GM10248 (cell line): ENCODE measurements at regions not wholly inside any gene's neighbourhood (a gene's known extent, or its start where the extent isn't known, plus 50 kb on each side); places are given as distances from the start of the nearest gene placed in this dataset.

ENCODE experiments used
- CTCF ChIA-PET: fragments of 300-600 bp; sonication (Branson Sonifier 250); formaldehyde crosslinking; extraction: SDS; loops from one replicate; lab custom pipeline; 2021; ENCODE audit warnings: antibody characterized with exemption; lab: Yijun Ruan, JAX
- POLR2A ChIA-PET: fragments of 350-650 bp; sonication (Branson Sonifier 250); formaldehyde crosslinking; extraction: SDS; loops from one replicate; lab custom pipeline; 2020; ENCODE audit warnings: antibody characterized with exemption; lab: Yijun Ruan, JAX
- DNase-seq: peaks from one replicate; pipeline ENCODE4 v3.0.0; 2012; ENCODE audit errors: extremely low spot score
- CTCF ChIP-seq: IDR thresholded peaks from 2 replicates; pipeline ENCODE4 v1.5.1; 2012; ENCODE audit warnings: mild to moderate bottlenecking, low read depth; ENCODE audit errors: extremely low read depth, missing control alignments, control extremely low read depth

- no peak for DNase-seq
- POLR2A ChIA-PET: no interaction called here
- CTCF ChIA-PET: interaction anchor here (2.1 kb wide), 1 partner anchor 29 kb away, joined by 4 read pairs; no protein-coding TSS in a partner anchor
- TF ChIP-seq CTCF: no peak
Observed at GRCh38 chr6:114523508-114523907, 180.7 kb upstream of the HS3ST5 start.

GRCh38 chr6:114521926-114522325 is 179.1 kb upstream of the HS3ST5 start:
- CTCF ChIA-PET: interaction anchor here (2.1 kb wide), 1 partner anchor 27 kb away, joined by 4 read pairs; no protein-coding TSS in a partner anchor
- POLR2A ChIA-PET: no interaction called here
- no peak for DNase-seq

GRCh38 chr6:114520976-114521375 is 178.2 kb upstream of the HS3ST5 start:
- no peak for TF ChIP-seq CTCF
- DNase-seq: no peak
- ChIA-PET CTCF (no interaction called here), POLR2A (no interaction called here)

More at GRCh38 chr6:114521926-114522325, 179.1 kb upstream of the HS3ST5 start:
- no peak for TF ChIP-seq CTCF

GRCh38 chr6:114514170-114514569 is 171.3 kb upstream of the HS3ST5 start:
- TF ChIP-seq CTCF: no peak
- no peak for DNase-seq
- POLR2A ChIA-PET: no interaction called here
- CTCF ChIA-PET: no interaction called here

GRCh38 chr6:114471450-114471849 is 128.6 kb upstream of the HS3ST5 start:
- no peak for TF ChIP-seq CTCF
- DNase-seq: no peak
- POLR2A ChIA-PET: no interaction called here
- CTCF ChIA-PET: interaction anchor here (1.5 kb wide), 1 partner anchor 25 kb away, joined by 3 read pairs; no protein-coding TSS in a partner anchor

GRCh38 chr6:114467931-114468330 is 125.1 kb upstream of the HS3ST5 start:
- TF ChIP-seq CTCF: no peak
- ChIA-PET CTCF (no interaction called here), POLR2A (no interaction called here)
- no peak for DNase-seq
